Non-pigmented ciliary epithelial cell (primary cell): ENCODE measurements at regions not wholly inside any gene's neighbourhood (a gene's known extent, or its start where the extent isn't known, plus 50 kb on each side); places are given as distances from the start of the nearest gene placed in this dataset.

ENCODE experiments used
- DNase-seq: peaks from one replicate; pipeline ENCODE4 v3.0.0-alpha.2; 2010; ENCODE audit warnings: low read depth

DNA sequence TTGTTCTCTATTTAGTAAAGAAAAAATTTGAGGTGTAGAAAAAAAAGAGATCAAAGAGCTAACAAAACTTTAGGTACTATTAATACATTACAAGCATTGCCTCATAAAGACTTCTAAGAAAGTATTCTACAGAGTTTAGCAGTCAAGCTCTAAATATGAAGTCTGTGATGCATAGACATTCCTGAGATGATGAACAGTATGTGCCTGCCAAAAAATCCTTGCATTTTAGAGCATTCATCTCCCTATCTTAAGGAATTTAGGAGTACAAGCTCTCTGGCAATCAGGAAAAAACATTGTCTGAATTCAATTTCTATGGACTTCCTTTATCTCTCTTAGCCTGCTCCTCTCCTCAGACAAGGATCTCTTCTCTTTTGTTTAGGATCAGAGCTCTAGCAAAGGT is 202.6 kb upstream of the LRFN5 start:
- DNase-seq, result peak; percentile 2

DNA sequence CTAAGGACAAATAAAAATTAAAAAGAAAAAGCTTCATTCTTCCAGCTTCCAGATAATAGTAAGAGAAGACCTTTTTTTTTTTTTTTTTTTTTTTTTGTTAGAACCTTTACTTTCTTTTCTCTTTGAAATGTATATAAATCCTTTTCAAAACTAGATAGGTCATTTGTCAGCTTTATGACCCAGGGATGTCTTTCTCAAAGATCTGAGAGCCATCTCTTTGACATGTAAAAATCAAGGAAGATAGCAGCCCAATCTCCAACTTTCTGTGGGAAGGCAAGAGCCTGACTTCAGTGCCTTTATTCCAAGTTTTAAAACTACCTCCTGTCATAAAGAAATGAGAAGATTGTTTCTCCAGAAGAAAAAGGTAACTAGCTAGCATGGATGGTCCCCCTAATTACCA is 203.3 kb upstream of the LRFN5 start:
- DNase-seq, result no peak

DNA sequence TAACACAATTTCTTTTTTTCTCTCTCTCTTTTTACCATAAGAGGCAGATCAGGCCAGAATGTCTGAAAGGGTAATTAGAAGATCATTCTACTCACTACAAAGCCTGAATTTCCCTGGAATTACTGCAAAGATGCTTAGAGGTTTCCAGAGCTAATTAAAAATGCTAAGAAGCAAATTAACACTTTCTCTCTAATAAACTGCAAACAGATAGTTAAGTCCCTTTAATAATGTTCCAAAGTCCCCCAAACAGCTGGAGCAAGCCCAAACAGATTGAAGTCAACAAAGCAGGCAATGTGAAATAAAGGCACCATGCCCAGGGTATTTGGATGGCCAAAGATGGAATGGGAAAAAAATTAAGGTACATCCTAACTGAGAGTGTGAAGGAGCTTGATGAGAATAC is 208.8 kb upstream of the LRFN5 start:
- no peak for DNase-seq

DNA sequence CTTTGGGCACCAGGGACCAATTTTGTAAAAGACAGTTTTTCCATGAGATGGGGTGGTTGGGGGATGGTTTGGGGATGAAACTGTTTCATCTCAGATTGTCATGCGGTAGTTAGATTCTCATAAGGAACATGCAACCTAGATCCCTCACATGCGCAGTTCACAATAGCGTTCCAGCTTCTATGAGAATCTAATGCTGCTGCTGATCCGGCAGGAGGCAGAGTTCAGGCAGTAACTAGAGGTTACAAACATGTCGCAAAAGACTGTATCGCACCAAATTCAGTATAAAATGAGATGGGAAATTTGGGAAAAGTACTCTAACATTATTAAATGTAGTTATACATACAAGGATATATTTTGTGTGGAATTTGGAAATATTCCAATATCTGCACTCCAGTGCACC is 213.2 kb upstream of the LRFN5 start:
- DNase-seq, result no peak

DNA sequence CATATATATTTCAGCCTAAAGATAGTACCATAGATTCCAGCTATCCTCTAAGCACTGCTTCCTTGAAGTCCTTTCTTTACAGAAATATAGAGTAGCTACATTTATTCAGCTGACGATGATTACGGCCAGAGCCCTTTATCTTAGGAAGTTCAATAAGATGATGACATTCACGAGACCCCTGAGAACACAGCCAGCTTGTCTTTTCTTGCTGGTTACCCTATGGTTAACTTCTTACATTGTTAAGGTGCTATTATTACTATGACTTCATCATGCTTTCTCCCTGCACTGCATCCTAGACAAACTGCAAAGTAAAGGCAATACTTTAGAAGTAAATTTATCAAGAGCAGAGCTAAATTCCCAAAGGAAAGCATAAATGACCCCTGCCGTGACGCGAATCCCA is 214.4 kb upstream of the LRFN5 start:
- no peak for DNase-seq

DNA sequence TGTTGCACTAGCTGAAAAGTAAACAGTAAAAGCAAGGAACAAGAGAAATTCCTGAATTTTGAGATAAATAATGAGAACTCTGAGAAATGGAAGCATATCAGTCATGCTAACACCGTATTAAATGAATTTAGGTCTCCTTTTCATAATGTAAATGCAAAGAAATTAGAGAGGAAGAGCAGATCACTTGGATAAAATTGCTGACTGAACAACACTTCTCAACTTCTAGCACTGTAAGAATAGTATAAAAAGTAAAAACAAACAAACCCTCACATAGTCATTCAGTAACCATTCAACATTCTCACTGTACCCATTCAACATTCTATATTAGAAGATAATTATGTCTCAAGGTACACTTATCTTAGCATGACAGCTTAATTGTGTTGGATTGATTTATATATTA is 217.3 kb upstream of the LRFN5 start:
- DNase-seq, result no peak

DNA sequence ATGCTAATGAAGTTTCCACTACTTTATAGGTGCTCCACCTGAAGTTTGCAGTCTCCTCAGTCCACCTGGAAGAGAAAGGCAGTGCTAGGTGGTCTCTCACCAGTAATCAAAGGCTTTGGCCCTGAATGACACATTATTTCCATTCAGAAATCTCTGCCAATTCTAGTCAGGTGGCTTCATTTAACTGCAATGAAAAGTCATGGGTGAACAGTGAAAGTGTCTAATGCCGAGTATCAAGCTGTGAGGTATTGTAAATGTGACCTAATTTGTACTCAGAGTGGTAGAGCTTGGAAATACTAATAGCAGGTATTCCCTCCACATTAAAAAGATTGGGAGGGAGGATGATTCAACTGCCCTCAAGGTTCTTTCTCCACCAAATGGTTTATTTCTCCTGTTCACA is 220.9 kb upstream of the LRFN5 start:
- DNase-seq, result no peak

DNA sequence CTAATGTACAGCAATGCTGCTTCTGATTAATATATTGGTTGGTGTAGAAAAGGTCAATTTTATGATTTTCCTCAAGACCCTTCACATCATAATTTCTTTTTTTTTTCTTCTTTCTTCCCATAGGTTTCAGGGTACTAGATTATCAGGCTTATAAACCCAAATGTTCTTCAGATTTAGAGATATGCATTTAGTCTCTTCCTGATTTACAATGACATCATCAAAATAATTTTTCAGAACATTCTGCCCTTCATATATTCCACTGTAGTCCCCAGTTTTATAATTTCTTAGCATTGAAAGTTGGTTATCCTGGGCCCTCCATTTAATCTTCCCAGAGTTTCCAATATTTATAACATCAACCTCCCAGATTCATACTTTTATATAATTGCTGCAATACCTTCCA is 226.7 kb upstream of the LRFN5 start:
- DNase-seq, result no peak

DNA sequence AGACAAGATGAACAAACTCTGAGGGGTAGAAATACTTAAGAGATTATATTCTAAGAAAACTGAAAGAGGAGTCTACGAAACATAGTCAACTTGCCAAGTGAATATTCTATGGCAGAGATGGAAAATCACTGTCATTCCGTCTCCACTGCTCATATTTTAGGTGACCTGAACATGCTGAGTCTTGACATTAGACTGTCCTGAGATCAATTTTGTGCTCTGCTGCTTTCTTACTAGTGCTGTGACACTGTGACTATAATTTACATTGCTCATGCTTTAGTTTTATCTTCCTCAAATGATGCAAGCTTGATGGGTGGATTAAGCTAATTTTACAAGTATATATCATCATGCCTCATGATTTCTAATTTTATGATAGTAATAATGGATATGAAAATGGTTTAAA is 228.2 kb upstream of the LRFN5 start:
- no peak for DNase-seq

DNA sequence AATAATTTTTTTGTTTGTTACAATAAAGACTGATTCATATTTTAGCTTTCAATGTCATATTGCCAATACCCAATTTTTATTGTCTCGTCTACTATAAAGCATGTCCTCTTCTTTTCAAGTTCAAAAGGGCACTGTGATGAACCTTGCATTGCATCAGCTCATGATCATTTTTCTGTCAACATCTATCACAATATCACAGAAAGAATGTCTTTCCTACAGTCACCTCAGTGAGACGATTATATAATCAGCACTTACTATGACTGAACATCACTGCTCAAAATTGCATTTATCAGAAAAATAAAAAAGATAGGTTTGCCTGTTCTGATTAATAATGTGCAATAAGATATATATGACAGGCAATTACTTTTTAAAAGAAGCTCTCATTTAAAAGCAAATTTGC is 228.7 kb upstream of the LRFN5 start:
- DNase-seq, result no peak

DNA sequence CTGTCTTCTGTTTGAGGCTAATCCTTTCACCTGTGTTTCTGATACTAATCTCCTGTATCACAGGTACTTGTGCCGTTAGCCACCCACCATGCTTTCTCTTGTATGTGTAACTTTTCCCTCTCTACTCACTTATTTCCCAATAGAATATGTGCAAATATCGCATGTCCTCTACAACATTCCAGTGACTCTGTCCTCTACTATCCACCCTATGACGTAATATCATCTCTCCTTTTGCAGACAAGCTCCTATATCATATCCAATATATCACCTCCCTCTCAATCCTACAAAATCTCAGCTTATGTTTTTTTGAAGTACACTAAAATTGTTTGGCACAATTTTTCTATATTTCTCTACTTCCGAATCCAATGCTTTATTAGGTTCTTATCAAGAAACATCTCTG is 232.6 kb upstream of the LRFN5 start:
- DNase-seq, result no peak

DNA sequence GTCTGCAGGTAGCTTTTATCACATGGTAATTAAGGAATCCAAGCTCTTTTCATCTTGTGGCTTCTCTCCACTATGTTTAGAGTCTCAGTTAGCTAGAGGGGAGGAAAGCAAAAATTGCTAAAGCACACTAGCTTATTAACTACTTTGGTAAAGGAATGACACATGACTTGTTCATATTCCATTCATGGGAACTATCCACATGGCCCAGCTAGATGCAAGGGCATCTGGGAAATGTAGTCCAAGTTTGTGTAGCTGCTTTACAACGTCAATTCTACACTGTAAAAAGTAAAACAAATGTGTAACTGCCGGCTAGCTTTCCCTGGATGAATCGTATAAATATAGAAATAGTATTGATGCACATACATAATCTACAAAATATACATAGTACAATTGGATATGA is 244.5 kb upstream of the LRFN5 start:
- no peak for DNase-seq

DNA sequence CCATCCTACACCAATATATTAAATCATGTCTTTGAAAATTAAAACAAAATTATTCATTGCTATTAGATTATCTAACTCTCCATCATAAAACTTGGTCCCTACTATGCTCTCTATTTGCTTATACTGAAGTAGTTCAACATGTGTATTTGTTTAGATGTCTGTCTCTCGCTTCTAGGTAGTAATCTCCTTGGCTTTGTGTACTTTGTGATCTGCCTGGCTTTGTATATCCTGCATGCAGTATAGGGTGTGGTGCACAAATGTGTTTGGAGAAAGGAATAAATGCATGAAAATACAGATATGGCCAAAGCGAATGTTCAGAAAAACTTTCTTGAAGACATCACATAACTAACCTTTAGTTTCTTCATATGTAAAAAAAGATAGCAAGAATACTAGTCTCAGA is 246.6 kb upstream of the LRFN5 start:
- no peak for DNase-seq

DNA sequence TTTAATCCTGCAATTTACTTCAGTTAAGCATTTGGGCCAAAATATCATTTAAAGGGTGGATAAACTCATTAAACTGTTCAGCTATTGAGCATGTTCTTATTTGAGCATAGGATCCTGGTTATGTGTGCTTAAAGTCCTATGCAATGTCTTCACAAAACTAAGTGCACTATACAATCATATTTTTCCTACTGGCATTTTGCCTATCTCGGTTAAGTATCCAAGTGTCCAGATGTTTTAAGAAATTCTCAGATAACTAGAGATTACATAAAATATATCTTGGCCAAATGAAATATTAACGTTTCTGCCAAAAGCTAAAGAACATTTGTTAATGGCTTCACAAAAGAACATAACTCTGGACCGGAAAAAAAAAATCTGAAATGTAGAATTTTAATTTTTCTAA is 250.8 kb upstream of the LRFN5 start:
- no peak for DNase-seq

DNA sequence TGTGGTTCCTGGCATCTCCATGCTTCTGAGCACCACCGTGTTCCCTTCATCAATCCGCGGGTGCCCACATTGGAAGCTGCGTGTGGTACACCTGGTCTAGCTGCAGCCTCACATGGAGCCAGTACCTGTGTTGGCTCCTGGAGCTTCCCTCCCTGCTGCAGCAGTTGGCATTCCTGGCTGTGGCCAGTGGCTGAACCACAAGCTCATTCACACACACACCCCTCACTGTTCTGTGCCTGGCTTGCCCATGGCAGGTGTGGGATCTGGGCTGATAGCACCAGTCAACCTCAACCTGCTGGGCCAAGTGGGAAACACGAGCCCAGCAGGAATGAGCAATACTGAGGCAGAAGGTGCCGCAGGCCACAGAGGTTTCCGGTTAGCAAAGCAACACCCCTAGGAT is 256.2 kb upstream of the LRFN5 start:
- no peak for DNase-seq

DNA sequence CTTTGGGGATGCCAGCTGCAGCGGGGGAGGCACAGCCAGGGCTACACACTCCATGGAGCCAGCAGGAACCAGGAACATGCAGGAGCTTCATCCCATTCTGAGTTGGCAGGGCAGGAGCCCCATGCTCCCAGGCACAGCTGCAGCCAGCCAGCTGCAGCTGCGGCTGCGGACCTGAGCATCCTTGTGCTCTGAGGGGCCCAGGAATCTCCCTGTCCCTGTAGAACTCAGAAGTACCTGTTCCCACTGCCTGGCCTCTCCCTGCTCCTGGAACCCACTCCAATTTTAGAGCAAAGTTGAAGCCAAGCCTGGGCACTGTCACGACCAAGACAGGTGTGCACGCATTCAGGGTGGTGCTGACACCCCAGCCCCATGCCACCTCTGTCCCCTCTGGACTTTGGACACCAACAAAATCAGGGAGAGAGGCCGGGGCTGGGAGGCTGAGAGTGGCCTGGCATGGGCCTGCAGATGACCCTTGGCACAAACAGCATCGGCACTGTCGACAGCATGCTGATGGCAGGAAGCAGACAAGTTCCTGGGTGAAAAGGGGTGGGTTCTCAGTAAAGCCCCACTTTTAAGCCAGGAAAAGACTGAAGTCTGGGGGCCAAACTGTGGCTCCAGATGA is 257.3 kb upstream of the LRFN5 start:
- DNase-seq, result no peak

DNA sequence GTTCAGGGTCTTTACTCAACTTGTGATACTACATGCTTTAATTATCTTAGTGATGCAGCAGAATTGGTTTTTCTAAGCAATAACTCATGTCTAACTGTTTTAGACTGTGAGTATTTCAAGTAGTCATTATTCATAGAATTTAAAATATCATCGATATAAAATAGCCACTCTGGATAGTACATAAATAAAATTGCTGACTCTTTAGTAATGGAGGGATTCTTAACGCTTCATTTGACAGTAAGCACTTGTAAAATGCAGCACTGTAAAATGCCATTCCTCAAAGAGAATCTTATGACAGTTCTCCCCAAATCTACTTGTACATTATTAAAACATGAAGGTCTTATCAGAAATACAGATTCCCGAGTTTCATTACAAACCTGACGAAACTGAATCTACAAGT is 262.8 kb upstream of the LRFN5 start:
- no peak for DNase-seq

DNA sequence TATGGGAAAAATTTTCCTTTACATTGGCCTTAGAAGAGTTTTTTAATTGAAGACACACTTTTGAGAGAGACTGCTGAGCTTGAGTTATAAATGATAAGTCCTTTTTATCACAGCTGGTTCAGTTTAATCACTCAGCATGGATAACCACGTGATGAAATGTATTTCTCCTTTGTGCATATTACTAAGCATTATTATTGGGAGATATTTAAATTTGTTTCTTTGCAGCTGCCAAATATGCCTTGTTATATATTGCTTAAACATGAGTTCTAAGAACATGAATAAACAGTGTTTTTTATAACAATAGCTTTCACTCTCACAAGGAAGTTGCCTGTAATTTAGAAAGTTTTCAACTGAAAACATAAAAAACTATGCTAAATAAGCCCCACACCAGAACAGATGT is 293.5 kb upstream of the LRFN5 start:
- DNase-seq, result no peak

DNA sequence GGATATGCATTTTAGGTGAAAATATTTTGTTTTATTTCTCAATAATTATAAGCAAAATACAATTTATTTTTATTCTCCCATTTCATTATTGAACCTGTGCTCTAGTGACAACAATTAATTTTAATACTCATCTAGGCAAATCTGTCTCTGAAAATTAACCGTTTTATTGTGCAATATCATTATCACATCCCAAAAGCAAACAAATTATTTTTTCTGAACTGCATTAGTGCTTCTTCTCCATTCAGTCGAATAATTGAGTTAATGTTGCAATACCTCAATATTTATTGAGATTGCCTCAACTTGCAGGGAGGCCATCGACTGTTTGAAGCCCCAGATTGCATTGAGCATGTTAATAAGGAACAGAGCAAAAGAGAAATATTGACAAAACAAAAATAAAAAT is 303.2 kb upstream of the LRFN5 start:
- DNase-seq, result no peak

DNA sequence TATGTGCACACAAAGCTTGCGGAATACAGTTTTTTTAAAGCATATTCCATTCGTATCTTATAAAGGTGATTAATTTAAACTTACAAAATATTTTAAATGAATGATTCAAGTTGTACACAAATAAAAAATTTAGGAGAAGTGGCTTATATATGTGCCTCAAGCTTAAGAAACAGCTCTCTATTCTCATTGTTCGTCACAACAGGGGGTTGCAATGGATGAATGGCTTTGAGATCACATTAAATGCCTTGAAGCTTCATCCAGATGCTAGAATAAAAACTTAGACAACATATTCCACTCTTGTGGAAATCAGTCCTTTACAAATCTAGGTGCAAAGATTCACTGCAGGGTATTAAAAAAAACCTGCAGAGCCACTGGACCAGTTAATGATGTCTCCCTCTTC is 303.9 kb upstream of the LRFN5 start:
- DNase-seq, result no peak

DNA sequence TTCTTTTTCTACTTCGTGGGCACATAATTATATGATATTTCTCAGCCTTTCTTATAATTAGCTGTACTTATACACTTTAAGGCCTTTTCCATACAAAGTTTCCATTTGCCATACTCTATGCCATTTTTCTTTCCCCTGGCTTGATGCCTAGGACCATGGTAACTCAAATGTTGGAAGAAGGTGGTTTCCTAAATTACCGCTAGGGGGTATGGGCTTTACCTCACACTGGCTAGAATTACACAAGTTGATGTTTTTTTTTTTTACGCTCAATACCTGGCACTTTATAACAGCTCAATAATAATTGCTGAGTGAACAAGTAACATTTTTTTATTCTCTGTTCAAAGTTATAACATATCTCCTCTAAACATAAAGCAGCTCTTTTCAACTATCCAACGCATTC is 306.8 kb upstream of the LRFN5 start:
- no peak for DNase-seq

DNA sequence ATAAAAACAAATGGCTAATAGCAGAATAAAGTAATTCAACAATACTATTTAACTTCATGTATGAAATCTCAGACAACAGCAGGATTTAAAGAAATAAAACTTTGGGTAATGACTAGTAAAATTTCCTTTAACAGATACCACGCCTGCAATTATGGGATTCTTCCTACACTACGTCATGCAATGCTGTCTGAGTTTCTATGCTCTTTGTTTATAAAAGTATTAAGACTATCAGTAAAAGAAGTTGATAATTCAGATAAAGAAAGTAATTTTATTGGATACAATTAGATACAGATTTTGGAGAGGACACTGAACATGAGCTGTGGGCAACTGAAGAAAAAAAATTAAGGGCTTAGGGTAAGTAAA is 308.4 kb upstream of the LRFN5 start:
- DNase-seq, result no peak

DNA sequence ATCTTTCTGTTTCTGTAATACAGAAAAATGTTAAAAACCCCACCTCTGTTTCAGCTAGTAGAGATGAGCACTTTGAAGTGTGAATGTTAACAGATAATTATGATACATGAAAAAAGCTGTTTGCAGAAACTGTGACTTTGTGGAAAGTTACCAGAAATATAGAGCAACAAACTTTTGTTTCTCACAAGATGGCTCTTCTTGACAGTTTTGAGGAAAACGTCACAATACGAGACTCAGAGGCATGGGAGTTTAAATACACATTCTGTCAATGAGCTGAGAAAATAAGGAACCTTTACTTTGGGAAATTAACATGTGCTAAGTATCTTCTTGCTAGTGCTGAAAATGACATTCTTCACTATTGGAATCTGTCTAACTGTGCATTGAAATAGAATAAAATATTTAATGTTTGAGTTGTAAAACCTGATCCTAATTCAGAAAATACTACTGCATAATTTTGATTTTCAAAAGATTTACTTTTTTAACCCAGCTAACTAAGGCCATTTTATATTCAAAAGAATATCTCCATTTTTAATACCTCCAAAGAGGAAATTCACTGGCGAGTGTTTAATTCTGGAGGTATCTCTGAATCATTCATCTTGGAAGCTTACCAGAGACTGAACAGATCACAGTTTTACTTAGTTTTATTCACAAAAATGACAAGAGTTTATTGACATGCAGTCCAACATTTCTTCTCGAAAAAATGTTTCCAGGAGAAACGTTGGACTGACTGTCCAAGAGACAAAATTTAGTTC is 308.9 kb upstream of the LRFN5 start:
- DNase-seq, result no peak

DNA sequence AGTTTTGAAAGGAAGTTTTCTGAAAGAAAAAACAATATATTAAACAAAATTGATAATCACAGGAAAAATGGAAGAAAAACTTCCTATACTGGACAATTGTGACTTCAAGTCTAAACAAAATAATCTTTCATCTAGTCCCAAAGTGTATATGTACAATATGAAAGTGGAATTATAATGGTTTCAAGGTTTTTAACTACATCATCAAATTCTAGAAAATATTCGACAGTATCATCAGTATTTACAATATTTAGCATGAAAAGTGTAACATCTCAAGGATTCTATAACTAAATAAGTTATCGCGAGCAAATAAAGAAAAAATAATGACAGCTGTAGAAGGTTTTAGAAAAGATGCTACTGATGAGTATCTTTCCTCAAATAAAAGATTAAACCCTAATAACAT is 310.9 kb upstream of the LRFN5 start:
- no peak for DNase-seq
